Left renal cortex interstitium (tissue), 4 donors: ENCODE measurements at regions not wholly inside any gene's neighbourhood (a gene's known extent, or its start where the extent isn't known, plus 50 kb on each side); places are given as distances from the start of the nearest gene placed in this dataset.

ENCODE experiments used
- DNase-seq, 4 donors: peaks; one replicate each; pipeline ENCODE4 v3.0.0-alpha.2; 2013; ENCODE audit warnings: low read depth in 4 of 4, low spot score in 2 of 4, missing footprints in 1 of 4

GRCh38 chr19:27906081-27906480 is 1306.9 kb downstream of the UQCRFS1 start:
- DNase-seq = no peak

- DNase-seq = no peak
Measured at GRCh38 chr19:27905074-27905473, 1307.9 kb downstream of the UQCRFS1 start.

- DNase-seq = no peak
Measured at GRCh38 chr19:27901078-27901477, 1311.9 kb downstream of the UQCRFS1 start.

- DNase-seq = no peak
Measured at GRCh38 chr19:27896091-27896490, 1316.9 kb downstream of the UQCRFS1 start.

GRCh38 chr19:27894906-27895754 is 1317.8 kb downstream of the UQCRFS1 start:
- no peak for DNase-seq

- DNase-seq = no peak
Measured at GRCh38 chr19:27892500-27892899, 1320.5 kb downstream of the UQCRFS1 start.

- DNase-seq = no peak
Measured at GRCh38 chr19:27891411-27891810, 1321.5 kb downstream of the UQCRFS1 start.

GRCh38 chr19:27890696-27891095 is 1322.3 kb downstream of the UQCRFS1 start:
- no peak for DNase-seq

- DNase-seq = no peak
Measured at GRCh38 chr19:27890206-27890605, 1322.7 kb downstream of the UQCRFS1 start.

- no peak for DNase-seq
Measured at GRCh38 chr19:27889156-27889555, 1323.8 kb downstream of the UQCRFS1 start.

GRCh38 chr19:27887946-27888345 is 1325.0 kb downstream of the UQCRFS1 start:
- DNase-seq = no peak

- no peak for DNase-seq
Measured at GRCh38 chr19:27885359-27885758, 1327.6 kb downstream of the UQCRFS1 start.

GRCh38 chr19:27884376-27884775 is 1328.6 kb downstream of the UQCRFS1 start:
- DNase-seq = no peak

GRCh38 chr19:27881213-27881612 is 1331.7 kb downstream of the UQCRFS1 start:
- DNase-seq = no peak

- DNase-seq = no peak
Measured at GRCh38 chr19:27876976-27877512, 1335.9 kb downstream of the UQCRFS1 start.

- DNase-seq = no peak
Measured at GRCh38 chr19:27876489-27876888, 1336.5 kb downstream of the UQCRFS1 start.

- DNase-seq = no peak
Measured at GRCh38 chr19:27872370-27872769, 1340.6 kb downstream of the UQCRFS1 start.

GRCh38 chr19:27870293-27870692 is 1342.7 kb downstream of the UQCRFS1 start:
- DNase-seq = no peak

GRCh38 chr19:27868007-27868406 is 1344.9 kb downstream of the UQCRFS1 start:
- no peak for DNase-seq

GRCh38 chr19:27865927-27866777 is 1346.8 kb downstream of the UQCRFS1 start:
- DNase-seq = no peak

GRCh38 chr19:27861411-27861975 is 1351.5 kb downstream of the UQCRFS1 start:
- no peak for DNase-seq
